GM10266 (cell line): ENCODE measurements at regions not wholly inside any gene's neighbourhood (a gene's known extent, or its start where the extent isn't known, plus 50 kb on each side); places are given as distances from the start of the nearest gene placed in this dataset.

Experiments used
- DNase-seq: peaks from one replicate; pipeline ENCODE4 v3.0.0; 2012; ENCODE audit errors: extremely low spot score
- CTCF ChIP-seq: IDR thresholded peaks from 2 replicates; pipeline ENCODE4 v1.5.1; 2012; ENCODE audit warnings: mild to moderate bottlenecking, low read depth; ENCODE audit not compliant: control insufficient read depth, insufficient read depth; ENCODE audit errors: missing control alignments

GRCh38 chr4:125994430-125994829 is 679.7 kb downstream of the FAT4 start:
- TF ChIP-seq CTCF: no peak
- no peak for DNase-seq

DNA sequence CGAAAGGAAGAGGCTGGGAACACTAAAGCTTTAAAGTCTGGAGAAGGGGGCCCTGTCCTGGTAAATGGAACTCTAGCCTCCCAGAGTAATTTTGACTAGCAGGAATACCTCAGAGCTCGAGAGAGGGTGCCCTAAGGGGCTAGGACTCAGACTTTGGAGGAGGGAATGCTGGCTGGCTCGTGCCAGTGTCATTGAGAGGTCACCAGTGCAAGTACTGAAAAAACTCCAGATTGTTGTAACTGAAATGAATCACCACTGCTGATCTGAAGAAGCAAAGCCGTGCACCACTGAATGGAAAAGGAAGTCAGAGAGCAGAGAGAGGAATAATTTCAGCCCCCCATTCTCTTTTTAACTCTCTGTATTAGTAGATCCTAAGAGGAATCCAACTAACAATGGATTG is 690.2 kb downstream of the FAT4 start:
- TF ChIP-seq CTCF: no peak
- no peak for DNase-seq

- no peak for DNase-seq
- no peak for TF ChIP-seq CTCF
Observed at GRCh38 chr4:126007142-126007541, 692.4 kb downstream of the FAT4 start.

DNA sequence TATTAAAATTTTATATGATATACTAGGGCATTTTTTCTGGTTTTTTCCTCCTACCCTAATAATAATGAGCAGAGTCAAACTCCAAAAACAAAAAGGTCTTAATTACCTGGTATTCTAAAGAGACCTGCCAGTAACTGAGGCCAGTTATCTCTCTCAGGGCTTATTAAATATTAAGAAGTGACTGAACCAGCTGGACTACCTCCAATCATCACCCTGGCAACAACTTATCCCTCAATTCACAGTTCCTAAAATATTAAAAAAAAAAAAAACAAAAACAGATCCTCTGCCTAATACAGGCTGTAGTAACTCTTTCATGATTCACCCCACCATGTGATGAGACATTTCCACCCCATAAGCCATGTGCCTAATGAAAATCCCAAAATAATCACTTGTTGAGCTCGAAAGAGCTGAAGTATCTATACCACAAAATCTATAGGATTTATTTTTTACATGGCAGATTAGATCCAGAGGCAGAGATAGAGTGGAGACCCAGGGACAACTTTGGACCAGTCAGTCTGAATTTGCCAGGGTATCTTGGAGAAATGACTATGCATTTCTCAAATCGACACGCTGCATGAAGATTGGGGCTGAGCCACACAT is 698.0 kb downstream of the FAT4 start:
- TF ChIP-seq CTCF: no peak

GRCh38 chr4:126018274-126018673 is 703.5 kb downstream of the FAT4 start:
- TF ChIP-seq CTCF: no peak
- DNase-seq: no peak

More for the DNA sequence above, 698.0 kb downstream of the FAT4 start:
- no peak for DNase-seq

DNA sequence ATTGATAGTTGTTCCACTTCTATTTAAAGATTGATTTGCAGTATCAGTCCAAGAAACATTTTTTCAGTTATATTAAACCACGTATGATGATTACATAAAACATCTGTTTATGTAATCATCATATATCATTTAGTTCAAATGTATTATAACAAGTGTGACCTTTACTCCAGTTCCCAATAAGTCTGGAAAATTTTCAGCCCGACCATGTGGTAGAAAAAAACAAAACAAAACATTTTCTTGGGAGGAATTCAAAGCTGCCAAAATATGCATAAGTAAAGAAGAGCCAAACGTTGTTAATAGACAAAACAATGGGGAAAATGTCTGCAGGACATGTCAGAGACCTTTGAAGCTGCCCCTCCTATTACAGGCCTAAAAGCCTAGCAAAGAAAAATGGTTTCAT is 709.1 kb downstream of the FAT4 start:
- no peak for TF ChIP-seq CTCF
- no peak for DNase-seq

DNA sequence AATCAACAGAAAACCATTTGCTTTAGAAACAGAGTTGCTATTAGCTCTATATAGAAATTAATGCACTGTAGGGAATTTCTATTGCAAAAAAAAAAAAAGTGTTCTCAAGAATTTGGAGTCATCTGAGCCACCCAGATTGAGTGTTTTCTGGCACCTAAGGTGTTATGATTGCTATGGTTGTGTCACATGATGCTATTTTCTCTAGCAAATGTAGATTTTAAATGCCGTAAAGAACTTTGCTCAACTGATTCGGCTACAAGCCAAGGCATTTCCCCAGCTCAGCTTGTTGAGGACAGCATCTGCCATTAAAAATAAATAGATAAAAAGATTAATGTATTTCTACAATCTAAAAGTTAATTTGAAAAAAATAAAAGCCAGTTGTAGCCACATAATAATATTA is 712.8 kb downstream of the FAT4 start:
- no peak for TF ChIP-seq CTCF
- no peak for DNase-seq
